Keratinocyte (primary cell): ENCODE measurements at regions not wholly inside any gene's neighbourhood (a gene's known extent, or its start where the extent isn't known, plus 50 kb on each side); places are given as distances from the start of the nearest gene placed in this dataset.

Source experiments
- CTCF ChIP-seq, 3 experiments: IDR thresholded peaks in 1 of 3; conservative IDR thresholded peaks in 1 of 3; optimal IDR thresholded peaks in 1 of 3; 2 replicates in 2 of 3; 3 replicates in 1 of 3; pipeline versions ENCODE3 to v1.5.1; 2011; ENCODE audit warnings: low read length in 3 of 3, mild to moderate bottlenecking in 3 of 3, moderate library complexity in 2 of 3, control low read depth in 1 of 3, inconsistent platforms in 1 of 3; ENCODE audit not compliant: insufficient read depth in 2 of 3; ENCODE audit errors: extremely low read depth in 1 of 3
- EZH2 ChIP-seq: IDR thresholded peaks from one replicate; pipeline ENCODE4 v1.6.1; 2012; ENCODE audit warnings: inconsistent platforms, mild to moderate bottlenecking, low read length, moderate library complexity

DNA sequence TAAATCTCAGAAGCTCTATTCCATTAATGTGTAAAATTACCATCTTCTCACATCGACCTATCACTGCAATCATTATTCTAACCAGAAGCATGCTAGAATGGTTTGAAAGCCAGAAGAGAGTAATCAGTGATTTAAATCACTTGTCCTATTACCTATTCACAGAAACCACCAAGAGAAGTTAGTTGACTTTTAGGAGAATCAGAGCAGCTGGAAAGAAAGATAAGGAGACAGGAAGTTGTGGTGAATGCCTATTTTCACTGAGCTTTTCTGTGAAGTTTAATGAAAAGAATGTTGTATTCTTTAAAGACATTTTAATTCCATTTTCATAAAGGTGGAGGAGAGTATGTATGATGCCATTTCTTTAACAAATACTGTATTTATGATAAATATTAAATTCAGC lies 352.6 kb upstream of the CRIM1 start:
- TF ChIP-seq CTCF (optimal IDR thresholded peaks at IDR 0.05 in 1 of 3, IDR thresholded peaks at IDR 0.05 in 1 of 3, conservative IDR thresholded peaks at IDR 0.05 in 1 of 3; ENCODE audit: extremely low read depth in 1 of 3, insufficient read depth in 2 of 3, low read length in 3 of 3): no peak
- TF ChIP-seq EZH2: no peak
